IPS-NIHi11 (cell line): ENCODE measurements at regions not wholly inside any gene's neighbourhood (a gene's known extent, or its start where the extent isn't known, plus 50 kb on each side); places are given as distances from the start of the nearest gene placed in this dataset.
"Not testable (repeated sequence)": the region's sequence is repeated elsewhere in the genome, so short reads cannot be mapped to it uniquely, and the experiment has no call there.

Experiments used
- DNase-seq: peaks from one replicate; pipeline ENCODE4 v3.0.0; 2012; ENCODE audit warnings: mixed read lengths, low spot score

DNA sequence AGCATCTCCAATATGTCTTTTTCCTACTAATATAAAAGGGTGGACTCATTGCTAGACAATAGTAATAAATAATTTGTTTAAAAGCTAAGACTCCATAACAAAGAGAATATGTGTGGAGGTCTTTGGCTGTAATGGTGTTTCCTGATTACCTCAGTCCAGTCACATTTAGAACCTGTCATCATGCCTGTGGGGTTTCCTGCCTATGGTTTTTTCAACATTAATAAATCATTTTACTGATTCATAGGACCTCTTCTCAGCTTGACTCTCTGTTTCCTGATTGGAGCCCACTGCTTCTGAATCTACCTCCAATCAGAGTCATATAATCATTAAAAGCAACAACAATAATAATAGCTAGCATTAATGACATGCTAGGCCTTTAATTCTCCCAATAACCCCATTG lies 52.4 kb upstream of the GNAI1 start:
- DNase-seq = no peak

DNA sequence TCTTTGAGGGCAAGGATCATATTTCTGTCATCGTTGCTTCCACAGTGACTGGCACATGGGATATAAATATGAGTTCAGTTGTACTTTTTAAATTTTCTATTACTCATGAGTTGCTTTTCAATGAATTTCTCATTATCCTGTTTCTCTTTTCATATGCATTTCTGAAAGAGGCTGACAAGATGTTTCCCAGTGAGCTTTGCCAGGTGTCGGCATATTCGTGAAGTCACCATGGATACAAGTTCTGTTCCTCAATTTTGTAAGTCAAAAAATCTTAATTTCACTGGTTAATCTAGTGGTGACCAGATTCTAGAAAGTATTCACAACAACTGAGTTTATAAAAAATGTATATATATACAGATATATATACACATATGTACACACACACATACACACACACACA lies 55.7 kb upstream of the GNAI1 start:
- DNase-seq = no peak

DNA sequence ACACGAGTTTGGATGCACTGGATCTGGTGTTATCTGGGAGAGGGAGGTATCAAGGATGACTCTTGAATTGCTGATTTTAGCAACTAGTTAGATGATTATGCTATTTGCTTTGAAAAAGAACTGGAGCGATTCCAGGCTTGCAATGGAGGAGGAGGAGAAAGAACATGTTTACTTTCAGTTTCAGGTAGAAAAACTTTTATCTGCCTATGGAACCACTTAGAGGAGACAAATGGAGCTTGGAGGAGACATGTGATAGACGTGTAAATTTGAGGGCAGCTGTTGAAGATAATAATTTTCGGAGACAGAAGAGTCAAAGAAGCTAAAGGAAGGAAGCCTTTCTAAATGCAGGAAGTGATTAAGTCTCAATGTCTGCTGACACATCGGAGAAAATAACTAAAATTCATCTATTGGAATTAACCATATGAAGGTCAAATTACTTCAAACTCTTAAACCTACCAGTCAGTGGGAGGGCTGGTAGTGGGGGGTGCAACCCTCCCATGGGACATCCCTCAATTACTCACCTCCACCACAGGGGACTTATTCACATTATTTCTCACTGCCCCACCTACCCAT lies 56.4 kb upstream of the GNAI1 start:
- DNase-seq = no peak

DNA sequence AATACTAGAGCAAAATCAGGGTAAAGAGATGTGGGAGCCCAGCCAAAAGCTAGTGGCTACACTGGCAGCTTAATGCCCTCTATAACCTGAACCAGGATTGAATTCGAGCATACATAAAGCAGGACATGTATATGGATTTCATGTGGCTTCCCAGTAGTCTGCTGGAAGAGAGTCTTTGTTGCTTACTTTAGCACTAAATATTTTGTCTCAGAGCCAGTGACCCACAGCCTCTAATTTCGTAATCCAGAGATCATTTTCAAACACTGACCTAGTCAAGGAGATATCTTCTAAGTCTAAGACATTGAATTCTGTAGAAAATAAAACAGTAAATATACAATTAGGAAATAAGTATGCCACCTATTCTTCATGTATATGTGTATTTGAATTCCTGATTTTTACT lies 64.2 kb upstream of the GNAI1 start:
- DNase-seq = no peak

DNA sequence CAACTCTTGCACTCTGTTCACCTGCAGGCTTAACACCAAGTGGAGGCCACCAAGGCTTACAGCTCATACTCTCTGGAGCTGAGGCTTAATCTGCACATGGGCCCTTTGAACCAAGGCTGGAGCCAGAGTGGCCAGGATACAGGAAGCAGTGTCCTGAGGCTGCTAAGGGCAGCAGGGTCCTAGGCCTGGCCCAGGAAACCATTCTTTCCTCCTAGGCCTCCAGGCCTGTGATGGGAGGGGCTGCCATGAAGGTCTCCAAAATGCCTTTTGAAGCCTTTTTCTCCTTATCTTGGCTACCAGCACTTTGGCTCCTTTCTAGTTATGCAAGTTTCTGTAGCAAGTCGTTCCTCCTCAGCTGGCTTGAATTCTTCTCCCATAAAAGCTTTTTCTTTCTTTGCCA lies 68.0 kb upstream of the GNAI1 start:
- DNase-seq = no peak

DNA sequence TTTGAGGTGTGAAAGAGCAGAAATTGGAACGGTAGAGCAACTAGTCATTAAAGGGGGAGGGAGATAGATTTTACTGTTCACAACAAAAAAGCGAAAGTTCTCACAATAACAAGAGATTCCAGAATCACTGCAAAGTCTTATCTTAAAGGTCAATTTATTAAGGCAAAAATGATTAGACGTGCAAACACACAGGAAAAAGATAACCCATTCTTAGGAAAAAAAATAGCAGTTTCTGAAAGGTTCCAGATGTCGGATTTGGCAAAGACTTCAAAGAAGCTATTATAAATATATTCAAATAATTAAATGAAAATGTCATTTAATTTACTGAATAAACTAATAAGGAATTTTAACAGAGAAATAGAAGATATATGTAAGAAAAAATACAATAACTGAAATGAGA lies 70.8 kb upstream of the GNAI1 start:
- no peak for DNase-seq

DNA sequence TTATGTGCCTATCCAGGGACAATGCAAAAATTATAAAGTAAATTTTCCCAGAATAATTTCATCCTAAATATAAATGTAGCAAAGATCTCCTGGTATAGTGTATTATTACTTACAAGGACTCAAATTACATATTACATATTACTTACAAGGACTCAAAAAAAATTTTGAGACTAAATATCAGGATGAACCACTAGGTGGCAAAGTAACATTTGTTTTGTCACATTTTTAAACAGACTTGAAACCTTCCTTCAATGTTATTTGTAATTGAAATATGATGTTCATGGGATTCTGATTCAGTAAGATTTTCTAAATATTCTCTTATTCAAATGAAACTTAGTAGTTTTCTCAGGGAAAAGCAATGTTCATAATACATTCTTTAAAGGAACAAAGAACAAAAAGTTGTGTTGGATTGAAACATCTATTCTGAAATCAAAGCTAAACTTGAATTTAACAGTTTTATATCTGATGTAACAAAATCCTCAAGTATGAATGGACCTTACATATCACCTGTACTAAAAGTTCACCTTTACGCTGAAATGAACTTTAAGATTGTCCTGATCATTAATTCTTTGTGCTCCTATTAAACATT lies 74.3 kb upstream of the GNAI1 start:
- DNase-seq = peak; percentile 47

DNA sequence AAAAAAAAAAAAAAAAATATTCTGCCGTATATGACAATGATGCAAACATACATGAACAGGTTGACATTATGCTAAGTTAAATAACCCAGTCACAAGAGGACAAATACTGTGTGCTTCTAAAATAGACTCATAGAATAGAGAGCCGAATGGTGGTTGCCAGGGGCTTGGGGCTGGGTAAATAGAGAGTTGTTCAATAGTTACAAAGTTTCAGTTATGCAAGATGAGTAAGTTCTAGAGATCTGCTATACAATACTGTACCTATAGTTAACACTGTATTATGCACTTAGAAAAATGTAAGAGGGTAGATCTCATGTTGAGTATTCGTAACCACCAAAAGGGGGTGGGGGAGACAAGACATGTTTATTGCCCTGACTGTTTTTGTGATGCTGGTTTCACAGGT lies 77.1 kb upstream of the GNAI1 start:
- DNase-seq = no peak

DNA sequence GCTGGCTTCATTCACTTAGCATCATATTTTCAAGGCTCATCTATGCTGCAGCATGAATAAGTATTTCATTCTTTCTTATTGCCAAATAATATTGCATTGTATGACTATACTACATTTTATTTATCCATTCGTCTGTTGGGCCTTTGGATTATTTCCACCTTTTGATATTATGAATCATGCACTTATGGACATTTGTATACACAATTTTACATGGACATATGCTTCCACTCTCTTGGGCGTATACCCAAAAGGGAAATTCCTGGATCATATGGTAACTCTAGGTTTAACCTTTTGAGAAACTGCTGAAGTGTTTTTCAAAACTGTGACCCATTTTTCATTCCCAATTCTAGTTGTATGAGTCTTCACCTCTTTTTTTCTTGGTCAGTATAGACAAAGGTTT lies 80.3 kb upstream of the GNAI1 start:
- DNase-seq = no peak

DNA sequence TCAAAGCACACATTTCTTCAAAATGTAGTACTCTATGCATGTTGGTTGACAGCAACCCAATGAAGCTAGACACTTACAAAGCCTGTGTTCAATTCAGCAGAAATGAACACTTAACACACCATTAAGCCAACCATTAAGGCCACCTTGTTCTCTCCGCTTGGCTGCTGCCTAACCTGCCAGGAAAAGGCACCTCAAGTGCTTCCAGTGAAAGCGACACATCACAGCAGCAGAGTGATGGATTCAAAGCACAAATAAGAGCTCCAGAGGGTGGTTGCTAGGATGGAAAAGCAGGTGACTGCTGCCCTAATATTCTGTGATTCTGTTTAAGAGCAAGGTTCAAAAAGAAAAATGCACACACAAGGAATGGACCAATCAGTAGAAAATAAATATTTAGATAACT lies 81.5 kb upstream of the GNAI1 start:
- peak; percentile 17 for DNase-seq

DNA sequence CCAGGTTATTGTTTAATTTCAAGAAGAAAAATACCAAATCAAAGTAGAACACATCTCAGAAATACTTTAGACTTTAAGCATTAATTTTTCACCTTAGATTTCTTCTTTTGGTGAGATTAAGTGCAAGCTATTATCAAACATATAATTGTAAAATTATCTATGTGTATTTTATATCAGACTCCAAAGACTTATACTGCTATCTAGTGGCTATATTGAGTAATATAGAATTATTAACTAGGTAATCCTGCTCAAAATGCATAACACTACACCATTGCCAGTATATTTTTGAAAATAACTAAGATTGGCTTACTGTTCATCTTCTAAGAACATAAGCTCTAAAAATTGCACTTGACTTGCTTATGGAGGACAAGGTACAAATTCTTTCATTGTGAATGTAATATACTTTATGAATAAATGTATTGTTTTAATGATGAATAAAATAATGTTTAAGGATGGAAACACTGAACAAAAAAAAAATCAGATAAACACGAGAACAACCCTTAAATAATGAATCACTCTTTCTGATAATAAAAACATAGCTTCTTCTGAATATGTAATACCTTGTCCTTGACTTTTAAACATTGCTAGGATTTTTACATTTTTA lies 86.7 kb upstream of the GNAI1 start:
- no peak for DNase-seq

DNA sequence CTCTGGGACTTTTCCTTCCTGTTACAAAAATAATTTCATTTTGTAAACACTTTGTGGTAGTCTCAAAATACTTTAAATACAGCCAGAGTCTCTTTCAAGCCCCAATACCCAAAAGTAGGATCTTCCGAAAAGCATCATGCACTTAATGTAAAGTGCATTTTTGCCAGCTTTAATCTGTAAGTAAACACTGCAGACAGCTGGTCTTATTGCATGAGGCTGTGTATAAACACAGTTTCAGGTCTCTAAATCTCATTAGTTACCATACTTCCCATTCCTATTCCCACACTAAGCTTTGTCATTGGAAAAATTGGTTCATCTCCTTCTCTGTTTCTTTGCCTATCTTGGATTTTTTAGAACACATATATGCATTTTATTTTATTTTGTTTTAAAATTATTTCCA lies 87.6 kb upstream of the GNAI1 start:
- DNase-seq = no peak

DNA sequence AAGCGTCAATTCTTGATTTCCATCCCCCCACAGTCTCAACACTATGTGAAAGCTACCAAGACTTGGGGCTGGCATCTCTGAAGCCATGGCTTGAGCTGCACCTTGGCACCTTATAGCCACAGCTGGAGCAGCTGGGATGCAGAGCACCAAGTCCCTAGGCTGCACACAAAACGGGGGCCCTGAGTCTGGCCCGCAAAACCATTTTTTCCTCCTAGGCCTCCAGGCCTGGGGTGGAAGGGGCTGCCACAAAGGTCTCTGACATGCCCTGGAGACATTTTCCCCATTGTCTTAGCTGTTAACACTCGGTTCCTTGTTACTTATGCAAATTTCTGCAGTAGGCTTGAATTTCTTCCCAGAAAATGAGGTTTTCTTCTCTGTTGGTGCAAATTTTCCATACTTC lies 89.8 kb upstream of the GNAI1 start:
- no peak for DNase-seq

DNA sequence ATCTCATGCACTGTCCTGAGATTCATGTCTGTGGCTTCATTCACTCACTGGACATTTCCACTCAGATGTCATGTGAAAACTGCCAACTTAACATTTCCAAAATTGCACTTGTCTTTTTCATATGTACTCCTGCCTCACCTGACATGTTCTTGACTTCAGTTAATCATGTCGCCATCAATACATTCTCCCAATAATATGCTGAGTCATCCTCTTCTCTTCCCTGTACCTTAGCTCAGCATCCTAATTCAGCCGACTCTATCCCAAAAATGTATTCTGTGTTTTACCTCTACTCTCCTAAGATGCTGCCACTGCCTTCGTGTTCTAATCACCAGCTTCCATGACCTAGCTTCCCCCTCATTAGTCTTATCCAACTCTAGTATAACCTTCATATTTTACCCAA lies 93.9 kb upstream of the GNAI1 start:
- DNase-seq = no peak

DNA sequence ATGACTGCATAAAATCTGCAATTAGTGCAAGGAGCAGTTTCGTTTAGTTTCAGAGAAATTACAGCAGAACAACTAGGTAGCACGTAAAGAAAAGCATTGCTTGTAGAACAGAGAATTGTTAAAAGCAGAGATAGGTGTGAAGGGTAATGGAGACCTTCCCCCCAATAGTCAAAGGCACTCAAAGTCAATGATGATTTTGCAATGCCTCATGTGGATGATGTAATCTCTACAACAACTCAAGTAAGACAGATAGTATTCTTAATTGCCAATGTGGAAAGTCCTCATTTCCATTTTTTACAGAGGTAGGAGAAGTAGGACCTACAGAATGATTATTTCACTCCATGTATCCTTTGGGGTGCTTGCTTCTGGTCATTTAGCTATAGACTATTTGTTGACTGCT lies 94.3 kb upstream of the GNAI1 start:
- no peak for DNase-seq

DNA sequence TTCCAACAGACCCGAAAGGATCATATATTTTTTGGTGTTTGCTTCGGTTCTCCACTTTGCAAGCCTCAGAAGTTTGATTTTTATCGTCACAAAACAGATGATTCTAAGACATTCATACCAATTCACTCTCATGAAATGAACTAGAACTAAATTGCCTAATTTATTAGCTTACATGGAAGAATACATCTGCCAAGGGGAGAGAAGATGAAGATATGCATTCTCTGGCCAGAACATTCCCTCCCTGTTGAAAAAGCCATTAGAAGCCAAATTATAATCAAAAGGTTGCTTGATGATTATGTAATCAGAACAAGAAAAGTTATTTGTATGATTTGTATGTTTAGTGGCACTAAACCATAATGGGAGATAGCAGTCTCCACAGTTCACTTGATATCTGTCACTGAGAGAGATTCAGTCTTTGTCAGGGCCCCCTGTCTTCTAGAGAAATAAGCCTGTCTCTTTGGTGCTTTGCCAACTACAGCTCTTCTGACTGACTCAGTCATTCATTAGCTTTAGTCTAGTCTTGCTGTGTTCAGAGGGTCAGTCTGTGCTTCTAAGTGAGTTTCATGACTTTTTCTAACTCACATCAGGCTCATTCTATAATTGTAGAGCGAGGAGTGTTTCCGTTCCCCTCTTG lies 95.3 kb upstream of the GNAI1 start:
- no peak for DNase-seq

DNA sequence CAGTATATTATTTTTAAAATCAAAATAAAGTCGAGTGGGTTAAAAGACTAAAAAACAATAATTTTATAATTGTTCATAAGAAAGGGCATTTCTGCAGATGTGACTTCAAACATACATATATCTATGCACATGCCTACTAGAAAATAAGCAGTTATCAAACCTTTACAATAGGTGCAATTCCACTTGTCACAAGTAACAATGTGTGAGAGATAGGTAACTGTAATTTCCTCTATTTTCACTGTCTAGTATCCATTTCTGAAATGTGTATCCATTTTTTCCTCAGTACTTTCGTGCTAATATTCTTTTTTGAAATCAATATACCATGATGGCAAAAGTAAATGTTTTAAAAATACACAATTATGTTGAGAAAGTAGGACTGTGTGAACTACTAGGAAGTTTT lies 96.9 kb upstream of the GNAI1 start:
- DNase-seq = no peak

DNA sequence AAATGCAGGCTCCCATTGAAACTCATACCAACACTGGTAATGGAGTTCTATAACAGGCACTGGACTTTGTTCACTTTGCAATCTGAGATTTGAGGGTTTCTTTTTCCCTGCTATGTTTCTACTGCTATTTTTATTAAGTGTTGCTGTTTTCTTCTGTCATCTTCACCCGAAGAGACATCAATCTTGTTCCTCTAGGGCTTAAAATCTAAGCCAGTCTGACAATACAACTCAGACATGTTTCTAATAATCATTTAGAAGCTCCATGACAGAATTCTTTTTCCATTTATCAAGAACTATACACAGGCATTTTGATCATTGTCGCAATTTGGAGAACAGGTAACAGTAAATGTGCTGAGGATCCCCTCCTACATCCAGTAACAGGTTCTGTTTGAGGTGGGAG lies 98.5 kb upstream of the GNAI1 start:
- no peak for DNase-seq

DNA sequence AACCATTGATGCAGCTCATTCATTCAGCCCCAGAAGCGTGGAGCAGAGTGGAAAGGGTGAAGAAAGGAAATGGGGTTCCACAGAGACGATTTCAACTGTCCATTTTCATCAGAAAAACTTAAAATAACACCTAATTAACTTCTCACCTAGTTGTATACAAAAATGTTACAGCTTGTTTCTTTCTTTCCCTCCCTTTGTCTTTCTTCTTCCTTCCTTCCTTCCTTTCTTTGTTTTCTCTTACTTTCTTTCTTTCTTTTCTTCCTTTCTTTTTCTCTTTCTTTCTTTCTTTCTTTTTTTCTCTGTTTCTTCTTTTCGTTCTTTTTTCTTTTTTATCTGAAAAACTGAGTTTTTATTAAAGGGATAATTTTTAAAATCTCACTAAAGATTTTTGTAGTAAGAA lies 105.9 kb upstream of the GNAI1 start:
- no peak for DNase-seq

DNA sequence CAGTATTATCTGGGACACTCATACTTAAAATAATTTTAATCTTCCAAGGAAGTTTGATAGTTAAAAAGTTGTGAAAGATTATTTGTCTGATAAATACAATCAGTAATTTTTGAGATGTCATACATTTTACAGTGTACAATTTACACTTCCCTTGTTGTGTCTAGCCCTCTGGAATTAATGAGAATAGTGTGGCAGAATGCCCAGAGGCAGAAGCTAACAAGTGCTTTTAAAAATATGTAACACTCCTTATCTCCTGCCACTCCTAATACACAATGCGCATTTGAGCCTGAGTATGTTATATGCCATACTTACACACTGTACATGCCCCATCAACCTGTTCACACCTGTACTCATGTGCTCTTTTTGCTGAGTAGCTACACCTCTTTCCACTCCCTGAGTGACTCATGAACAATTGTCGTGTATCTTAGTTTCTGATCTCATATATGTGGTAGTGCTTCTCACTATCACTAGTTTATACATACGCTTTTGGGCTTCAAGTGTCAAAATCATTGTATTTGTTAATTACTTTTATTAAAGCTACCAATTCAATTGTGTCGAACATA lies 106.9 kb upstream of the GNAI1 start:
- no peak for DNase-seq

DNA sequence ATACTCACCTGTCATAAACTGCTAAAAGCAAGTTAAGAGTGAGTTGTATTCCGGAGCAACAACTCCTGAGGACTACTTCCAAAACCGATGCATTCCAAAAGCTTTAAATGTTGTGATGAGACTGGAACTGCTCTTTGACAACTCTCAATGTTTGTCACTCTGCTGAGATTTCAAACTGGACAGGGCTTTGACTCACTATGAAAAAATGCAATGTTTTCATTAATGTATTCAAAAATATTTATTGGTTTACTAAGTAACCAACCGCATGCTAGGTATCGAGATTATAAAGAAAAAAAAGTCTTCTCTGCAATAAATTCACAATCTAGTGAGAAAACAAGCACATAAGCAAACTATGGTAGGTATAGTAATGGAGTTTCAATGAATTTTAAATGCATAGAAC lies 107.9 kb upstream of the GNAI1 start:
- DNase-seq = no peak

DNA sequence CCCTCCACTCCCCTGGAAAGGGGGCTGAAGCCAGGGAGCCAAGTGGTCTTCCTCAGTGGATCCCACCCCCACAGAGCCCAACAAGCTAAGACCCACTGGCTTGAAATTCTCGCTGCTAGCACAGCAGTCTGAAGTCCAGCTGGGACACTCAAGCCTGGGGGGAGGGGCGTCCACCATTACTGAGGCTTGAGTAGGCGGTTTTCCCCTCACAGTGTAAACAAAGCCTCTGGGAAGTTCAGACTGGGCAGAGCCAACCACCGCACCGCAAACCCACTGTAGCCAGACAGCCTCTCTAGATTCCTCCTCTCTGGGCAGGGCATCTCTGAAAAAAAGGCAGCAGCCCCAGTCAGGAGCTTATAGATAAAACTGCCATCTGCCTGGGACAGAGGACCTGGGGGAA lies 114.4 kb upstream of the GNAI1 start:
- DNase-seq = not testable (repeated sequence)

DNA sequence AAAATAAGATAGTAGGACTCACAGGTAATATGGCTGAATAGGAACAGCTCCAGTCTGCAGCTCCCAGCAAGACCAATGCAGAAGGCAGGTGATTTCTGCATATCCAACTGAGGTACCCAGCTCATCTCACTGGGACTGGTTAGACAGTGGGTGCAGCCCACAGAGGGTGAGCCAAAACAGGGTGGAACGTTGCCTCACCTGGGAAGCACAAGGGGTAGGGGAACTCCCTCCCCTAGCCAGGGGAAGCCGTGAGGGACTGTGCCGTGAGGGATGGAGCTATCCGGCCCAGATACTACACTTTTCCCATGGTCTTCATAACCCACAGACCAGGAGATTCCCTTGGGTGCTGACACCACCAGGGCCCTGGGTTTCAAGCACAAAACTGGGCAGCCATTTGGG lies 114.8 kb upstream of the GNAI1 start:
- DNase-seq = not testable (repeated sequence)
